Sigmoid colon (tissue), 6 donors: ENCODE measurements at regions not wholly inside any gene's neighbourhood (a gene's known extent, or its start where the extent isn't known, plus 50 kb on each side); places are given as distances from the start of the nearest gene placed in this dataset.

Experiments
- DNase-seq: peaks from one replicate; pipeline ENCODE4 v3.0.0-alpha.2; 2019
- H3K27ac ChIP-seq, 4 donors: fragments of 200-600 bp; sonication (generic); one replicate each; pipeline ENCODE4 v1.5.1; 2016 to 2019; ENCODE audit warnings: mild to moderate bottlenecking in 1 of 4
- H3K27me3 ChIP-seq, 3 donors: fragments of 200-600 bp; sonication (generic); one replicate each; pipeline ENCODE4 v1.5.1; 2019; ENCODE audit warnings: mild to moderate bottlenecking in 1 of 3
- H3K36me3 ChIP-seq, 4 donors: fragments of 200-600 bp; sonication (generic); one replicate each; pipeline ENCODE4 v1.5.1; 2016 to 2019
- H3K4me1 ChIP-seq, 4 donors: fragments of 200-600 bp; sonication (generic); one replicate each; pipeline ENCODE4 v1.5.1; 2017 to 2019
- H3K4me3 ChIP-seq, 4 donors: fragments of 200-600 bp; sonication (generic); one replicate each; pipeline ENCODE4 v1.5.1; 2017 to 2019; ENCODE audit warnings: mild to moderate bottlenecking in 2 of 4, moderate library complexity in 1 of 4
- H3K9me3 ChIP-seq, 4 donors: fragments of 200-600 bp in 3 of 4; sonication (generic) in 3 of 4; one replicate each; pipeline versions ENCODE4 v1.5.1 to v1.6.1; 2013 to 2019
- CTCF ChIP-seq, 4 experiments: fragments of 450-650 bp in 3 of 4; fragments of 200-600 bp in 1 of 4; IDR thresholded peaks; one replicate each; pipeline ENCODE4 v1.5.1; 2016 to 2019; ENCODE audit warnings: antibody characterized with exemption in 4 of 4, mild to moderate bottlenecking in 3 of 4, moderate library complexity in 2 of 4
- EP300 ChIP-seq, 4 donors: sonication (generic); formaldehyde crosslinking; IDR thresholded peaks; one replicate each; pipeline ENCODE4 v1.6.1; 2017; ENCODE audit warnings: antibody characterized with exemption in 4 of 4
- POLR2A ChIP-seq, 2 donors: fragments of 450-650 bp; IDR thresholded peaks; one replicate each; pipeline ENCODE4 v1.6.1; 2016; ENCODE audit warnings: antibody characterized with exemption in 2 of 2, mild to moderate bottlenecking in 2 of 2, moderate library complexity in 2 of 2
- POLR2AphosphoS5 ChIP-seq, 4 donors: sonication (generic); formaldehyde crosslinking; IDR thresholded peaks; one replicate each; pipeline ENCODE4 v1.6.1; 2017; ENCODE audit warnings: antibody characterized with exemption in 4 of 4
- WGBS, 2 donors: extraction: QIAGEN DNeasy Blood & Tissue Kit; methylation state at CpG; one replicate each; pipeline ENCODE4 v1.1.7; 2013; 5-methylcytosine and 5-hydroxymethylcytosine counted together
- intact Hi-C: fragments of 100-400 bp; cut with DNase I; formaldehyde crosslinking; loops from one replicate; pipeline ENCODE4 v1.15.1; 2023
- donor health status: healthy with polysubstance abuse.
- donor health status: healthy.

GRCh38 chr6:118761645-118762044, 110.3 kb upstream of the CEP85L start:
- intact Hi-C loops, result no loop called here
- 45 to 52% methylated on average over 1 of the region's 1 CpG for WGBS, 2 donors
- no peak overlapping the region for H3K4me3 ChIP-seq
- no peaks in the 10 kb centered on the region for H3K36me3 ChIP-seq
- H3K4me1 ChIP-seq, result no peaks in the 10 kb centered on the region
- no peak overlapping the region for H3K27ac ChIP-seq
- H3K9me3 ChIP-seq, result no peaks in the 10 kb centered on the region
- no peaks in the 10 kb centered on the region for H3K27me3 ChIP-seq
- no peak for TF ChIP-seq EP300 (IDR thresholded peaks at IDR 0.05)
- TF ChIP-seq POLR2A (IDR thresholded peaks at IDR 0.05), result no peak
- no peak for TF ChIP-seq CTCF (IDR thresholded peaks at IDR 0.05)
- TF ChIP-seq POLR2AphosphoS5 (IDR thresholded peaks at IDR 0.05), result no peak
- no peak for DNase-seq

- TF ChIP-seq CTCF (IDR thresholded peaks at IDR 0.05) (no peak), POLR2AphosphoS5 (IDR thresholded peaks at IDR 0.05) (no peak), EP300 (IDR thresholded peaks at IDR 0.05) (no peak), POLR2A (IDR thresholded peaks at IDR 0.05) (no peak)
- intact Hi-C loops, result no loop called here
- no peaks in the 10 kb centered on the region for H3K36me3 ChIP-seq
- no peaks in the 10 kb centered on the region for H3K27me3 ChIP-seq
- no peak overlapping the region for H3K27ac ChIP-seq
- H3K4me3 ChIP-seq, result no peak overlapping the region
- no peak for DNase-seq
- no peaks in the 10 kb centered on the region for H3K4me1 ChIP-seq
- no peaks in the 10 kb centered on the region for H3K9me3 ChIP-seq
Measured at GRCh38 chr6:118758946-118759345, 107.6 kb upstream of the CEP85L start.

DNA sequence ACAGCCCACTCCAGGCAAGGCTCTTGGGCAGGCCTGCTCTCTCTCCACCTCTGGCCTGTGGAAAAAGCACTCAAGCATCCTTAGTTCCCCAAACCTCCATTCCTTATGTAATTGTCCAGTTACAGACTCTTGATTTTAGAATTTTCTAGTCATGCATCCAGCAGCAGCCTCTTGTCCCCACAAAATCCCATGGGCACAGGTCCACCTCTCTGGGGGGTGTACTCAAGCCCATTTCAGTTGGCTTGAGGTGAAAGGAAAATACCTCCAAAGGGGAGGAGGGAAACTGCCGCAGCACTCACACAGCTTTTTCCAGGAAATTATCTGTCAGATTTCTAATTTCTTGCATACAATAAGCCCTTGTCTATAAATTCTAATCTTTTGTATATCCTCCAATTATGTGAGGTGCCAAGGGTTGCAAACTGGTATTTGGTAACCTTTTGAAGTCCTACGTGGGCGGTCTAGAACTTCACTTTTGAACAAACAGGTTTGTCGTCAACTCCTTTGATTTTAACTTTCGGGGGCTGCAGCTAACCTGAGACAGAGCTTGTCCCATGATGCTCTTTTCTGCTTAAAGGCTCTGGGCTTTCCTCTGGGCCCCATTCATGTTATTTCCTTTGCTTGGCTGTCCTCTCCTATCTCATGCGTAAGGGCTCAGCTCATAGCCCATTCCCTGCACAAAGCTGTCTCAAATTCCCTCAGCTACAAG, 104.7 kb upstream of the CEP85L start:
- Histone ChIP-seq H3K27me3 (no peaks in the 10 kb centered on the region), H3K9me3 (no peaks in the 10 kb centered on the region), H3K4me3 (no peak overlapping the region), H3K4me1 (no peaks in the 10 kb centered on the region), H3K36me3 (no peaks in the 10 kb centered on the region), H3K27ac (no peak overlapping the region)
- TF ChIP-seq EP300 (IDR thresholded peaks at IDR 0.05) (no peak), POLR2A (IDR thresholded peaks at IDR 0.05) (no peak)
- intact Hi-C loops, result no loop called here
- DNase-seq, result no peak
- WGBS, 2 donors, result 68 to 77% methylated on average over 6 of the region's 6 CpGs

DNA sequence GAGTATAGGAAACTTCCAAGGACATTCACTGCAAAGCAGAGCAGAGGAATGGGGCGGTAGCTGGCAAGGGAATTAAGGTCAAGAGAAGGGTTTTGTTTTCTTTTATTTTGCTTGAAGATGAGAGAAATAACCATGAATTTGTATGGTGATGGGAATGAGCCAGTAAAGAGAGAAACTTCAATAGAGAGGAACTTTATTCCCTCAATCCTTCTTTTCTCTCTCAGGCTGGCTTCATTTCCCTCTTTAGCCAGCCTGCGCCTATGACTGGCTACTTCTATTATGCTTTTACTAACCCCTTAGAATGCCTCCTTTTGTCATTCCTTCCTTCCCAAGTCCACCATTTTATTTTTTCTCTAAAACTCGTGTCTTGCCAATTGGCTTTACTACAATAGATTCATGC, 101.4 kb upstream of the CEP85L start:
- intact Hi-C loops, result no loop called here
- Histone ChIP-seq H3K9me3 (no peaks in the 10 kb centered on the region), H3K4me1 (no peaks in the 10 kb centered on the region), H3K27ac (no peak overlapping the region), H3K4me3 (no peak overlapping the region), H3K27me3 (no peaks in the 10 kb centered on the region), H3K36me3 (no peaks in the 10 kb centered on the region)
- no peak for DNase-seq
- WGBS, 2 donors, result 88 to 93% methylated on average over 3 of the region's 3 CpGs
- no peak for TF ChIP-seq EP300 (IDR thresholded peaks at IDR 0.05)

DNA sequence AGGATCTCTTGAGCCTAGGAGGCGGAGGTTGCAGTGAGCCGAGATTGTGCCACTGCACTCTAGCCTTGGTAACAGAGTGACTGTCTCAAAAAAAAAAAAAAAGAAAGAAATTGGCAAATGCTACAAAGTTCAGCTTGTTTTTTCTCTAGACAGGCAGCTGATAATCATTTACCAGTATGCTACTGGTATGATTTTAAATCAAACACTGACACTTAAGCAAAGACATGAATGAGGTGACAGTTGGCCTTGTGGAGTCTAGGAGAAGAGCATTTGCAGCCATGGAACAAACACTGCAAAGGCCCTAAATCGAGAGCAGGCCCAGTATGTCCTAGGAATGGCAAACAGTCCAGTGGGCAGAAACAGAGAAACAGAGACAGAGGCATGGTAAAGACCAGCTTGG, 99.7 kb upstream of the CEP85L start:
- DNase-seq, result no peak
- Histone ChIP-seq H3K4me1 (no peaks in the 10 kb centered on the region), H3K27me3 (no peaks in the 10 kb centered on the region), H3K36me3 (no peaks in the 10 kb centered on the region), H3K4me3 (no peak overlapping the region), H3K9me3 (no peaks in the 10 kb centered on the region), H3K27ac (no peak overlapping the region)
- WGBS, 2 donors, result 71 to 85% methylated on average over 3 of the region's 3 CpGs
- intact Hi-C loops, result no loop called here
- TF ChIP-seq EP300 (IDR thresholded peaks at IDR 0.05) (no peak), CTCF (IDR thresholded peaks at IDR 0.05) (no peak), POLR2A (IDR thresholded peaks at IDR 0.05) (no peak), POLR2AphosphoS5 (IDR thresholded peaks at IDR 0.05) (no peak)

- H3K4me1 ChIP-seq, result no peaks in the 10 kb centered on the region
- intact Hi-C loops, result no loop called here
- WGBS, 2 donors, result 82 to 87% methylated on average over 2 of the region's 2 CpGs
- no peaks in the 10 kb centered on the region for H3K36me3 ChIP-seq
- H3K27ac ChIP-seq, result no peak overlapping the region
- DNase-seq, result no peak
- H3K27me3 ChIP-seq, result no peaks in the 10 kb centered on the region
- H3K9me3 ChIP-seq, result no peaks in the 10 kb centered on the region
- TF ChIP-seq CTCF (IDR thresholded peaks at IDR 0.05) (no peak), POLR2A (IDR thresholded peaks at IDR 0.05) (no peak), EP300 (IDR thresholded peaks at IDR 0.05) (no peak), POLR2AphosphoS5 (IDR thresholded peaks at IDR 0.05) (no peak)
- no peak overlapping the region for H3K4me3 ChIP-seq
Measured at GRCh38 chr6:118750143-118750542, 98.8 kb upstream of the CEP85L start.
